Body of pancreas (tissue), 4 donors: ENCODE measurements at regions not wholly inside any gene's neighbourhood (a gene's known extent, or its start where the extent isn't known, plus 50 kb on each side); places are given as distances from the start of the nearest gene placed in this dataset.

ENCODE experiments used
- ATAC-seq: fragments of 150-250 bp; one replicate; pipeline ENCODE4 v1.9.1; 2016
- DNase-seq, 4 donors: peaks; one replicate each; pipeline ENCODE4 v3.0.0-alpha.2; 2019
- H3K27ac ChIP-seq, 4 donors: fragments of 200-600 bp; sonication (generic); 1 replicate in 3 of 4; 2 replicates in 1 of 4; pipeline versions ENCODE4 v1.5.1 to v1.6.1; 2016 to 2019; ENCODE audit warnings: mild to moderate bottlenecking in 1 of 4, mixed read lengths in 1 of 4, moderate library complexity in 1 of 4
- H3K27me3 ChIP-seq, 2 donors: fragments of 200-600 bp; sonication (generic); one replicate each; pipeline ENCODE4 v1.6.0; 2016; ENCODE audit warnings: mild to moderate bottlenecking in 1 of 2
- H3K36me3 ChIP-seq, 2 donors: fragments of 200-600 bp; sonication (generic); replicated peaks in 1 of 2; 2 replicates each; pipeline ENCODE4 v1.5.1; 2016; ENCODE audit warnings: low read depth in 2 of 2; ENCODE audit not compliant: insufficient read depth in 1 of 2
- H3K4me1 ChIP-seq: fragments of 200-600 bp; sonication (generic); one replicate; pipeline ENCODE4 v1.6.0; 2016
- H3K4me3 ChIP-seq, 2 donors: fragments of 200-600 bp; sonication (generic); 1 replicate in 1 of 2; 2 replicates in 1 of 2; pipeline ENCODE4 v1.5.1; 2016 to 2019
- H3K9me3 ChIP-seq, 3 donors: fragments of 200-600 bp; sonication (generic); 1 replicate in 2 of 3; 2 replicates in 1 of 3; pipeline ENCODE4 v1.5.1; 2016
- CTCF ChIP-seq, 7 experiments: fragments of 450-650 bp in 4 of 7; fragments of 200-600 bp in 3 of 7; sonication (generic) in 3 of 7; IDR thresholded peaks; one replicate each; pipeline ENCODE4 v1.5.1; 2016 to 2019; ENCODE audit warnings: antibody characterized with exemption in 7 of 7
- POLR2A ChIP-seq, 3 donors: fragments of 450-650 bp; IDR thresholded peaks; one replicate each; pipeline ENCODE4 v1.6.1; 2016; ENCODE audit warnings: antibody characterized with exemption in 3 of 3, mild to moderate bottlenecking in 2 of 3
- WGBS, 2 donors: methylation state at CpG; one replicate each; pipeline ENCODE4 v1.1.5; 2017; 5-methylcytosine and 5-hydroxymethylcytosine counted together
- intact Hi-C: fragments of 100-400 bp; cut with DNase I; formaldehyde crosslinking; loops from one replicate; pipeline ENCODE4 v1.15.1; 2023

DNA sequence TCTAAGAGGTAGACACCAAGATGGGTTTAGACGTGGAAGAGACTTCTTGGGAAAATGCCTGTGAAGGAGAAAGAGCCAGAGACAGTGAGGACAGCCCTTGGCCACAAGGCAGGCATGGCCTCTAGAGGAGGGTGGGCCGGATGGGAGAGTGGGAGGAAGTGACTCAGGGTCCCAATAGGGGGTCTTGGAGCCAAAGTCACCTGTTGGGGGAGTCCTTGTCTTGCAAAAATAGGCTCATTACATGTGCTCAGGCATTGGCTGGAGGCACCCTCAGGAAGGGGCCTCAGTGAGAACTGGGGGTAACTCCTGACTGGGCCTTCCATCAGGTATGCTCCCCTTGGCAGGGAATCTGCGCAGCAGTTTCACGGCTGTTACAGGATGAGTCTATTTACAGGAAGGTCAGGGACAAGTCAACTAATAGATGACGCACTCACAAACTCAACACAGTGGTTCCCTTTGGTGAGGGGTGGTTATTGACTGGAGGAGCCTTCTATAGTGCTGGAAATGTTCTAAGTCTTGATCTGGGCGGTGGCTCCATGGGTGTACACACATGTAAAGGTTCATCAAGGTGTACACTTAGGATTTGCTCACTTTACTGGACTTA lies 259.6 kb downstream of the XXYLT1 start:
- ATAC-seq (no peak), DNase-seq (no peak)
- no peak overlapping the region for H3K27ac ChIP-seq
- 79 to 86% methylated on average over 6 of the region's 6 CpGs for WGBS, 2 donors
- H3K4me3 ChIP-seq: no peak overlapping the region
- no peaks in the 10 kb centered on the region for H3K27me3 ChIP-seq
- no peaks in the 10 kb centered on the region for H3K4me1 ChIP-seq
- no peak for TF ChIP-seq POLR2A (IDR thresholded peaks at IDR 0.05)
- TF ChIP-seq CTCF (IDR thresholded peaks at IDR 0.05): no peak
- intact Hi-C loops: no loop called here
- no peaks in the 10 kb centered on the region for H3K9me3 ChIP-seq
- no peaks in the 10 kb centered on the region for H3K36me3 ChIP-seq

DNA sequence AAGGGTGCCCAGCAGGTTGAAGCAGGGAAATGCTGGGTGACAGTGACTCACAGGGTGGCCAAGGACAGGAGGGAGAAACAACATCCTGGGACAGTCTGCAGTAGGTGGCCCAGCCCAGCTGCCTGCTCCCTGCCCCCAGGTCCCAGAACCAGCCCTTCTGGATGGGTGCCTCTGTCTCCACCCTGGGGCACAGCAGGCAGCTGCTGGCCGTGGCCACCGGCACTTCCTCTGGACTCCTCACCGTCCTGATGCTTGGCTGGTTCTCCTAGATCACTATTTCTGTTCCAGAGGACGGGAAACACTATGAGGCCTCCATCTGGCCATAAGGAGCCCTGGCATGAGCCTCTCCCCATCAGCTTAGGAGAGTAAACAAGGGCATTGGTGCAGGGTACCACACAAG lies 258.9 kb downstream of the XXYLT1 start:
- Histone ChIP-seq H3K27ac (no peak overlapping the region), H3K9me3 (no peaks in the 10 kb centered on the region), H3K4me1 (no peaks in the 10 kb centered on the region), H3K36me3 (no peaks in the 10 kb centered on the region), H3K27me3 (no peaks in the 10 kb centered on the region), H3K4me3 (no peak overlapping the region)
- ATAC-seq: no peak
- WGBS, 2 donors: 69% methylated on average over 4 of the region's 4 CpGs; no CpG with 5 or more reads in 1 of the 2 donors
- DNase-seq: no peak
- intact Hi-C loops: no loop called here
- TF ChIP-seq CTCF (IDR thresholded peaks at IDR 0.05) (no peak), POLR2A (IDR thresholded peaks at IDR 0.05) (no peak)

GRCh38 chr3:195012571-195012970 lies 258.4 kb downstream of the XXYLT1 start:
- ATAC-seq (no peak), DNase-seq (no peak)
- H3K9me3 ChIP-seq: no peaks in the 10 kb centered on the region
- H3K27ac ChIP-seq: no peak overlapping the region
- H3K36me3 ChIP-seq: no peaks in the 10 kb centered on the region
- no peaks in the 10 kb centered on the region for H3K27me3 ChIP-seq
- 56 to 76% methylated on average over 3 to 4 of the region's 4 CpGs for WGBS, 2 donors
- intact Hi-C loops: no loop called here
- no peaks in the 10 kb centered on the region for H3K4me1 ChIP-seq
- TF ChIP-seq POLR2A (IDR thresholded peaks at IDR 0.05): no peak
- no peak for TF ChIP-seq CTCF (IDR thresholded peaks at IDR 0.05)
- H3K4me3 ChIP-seq: no peak overlapping the region

DNA sequence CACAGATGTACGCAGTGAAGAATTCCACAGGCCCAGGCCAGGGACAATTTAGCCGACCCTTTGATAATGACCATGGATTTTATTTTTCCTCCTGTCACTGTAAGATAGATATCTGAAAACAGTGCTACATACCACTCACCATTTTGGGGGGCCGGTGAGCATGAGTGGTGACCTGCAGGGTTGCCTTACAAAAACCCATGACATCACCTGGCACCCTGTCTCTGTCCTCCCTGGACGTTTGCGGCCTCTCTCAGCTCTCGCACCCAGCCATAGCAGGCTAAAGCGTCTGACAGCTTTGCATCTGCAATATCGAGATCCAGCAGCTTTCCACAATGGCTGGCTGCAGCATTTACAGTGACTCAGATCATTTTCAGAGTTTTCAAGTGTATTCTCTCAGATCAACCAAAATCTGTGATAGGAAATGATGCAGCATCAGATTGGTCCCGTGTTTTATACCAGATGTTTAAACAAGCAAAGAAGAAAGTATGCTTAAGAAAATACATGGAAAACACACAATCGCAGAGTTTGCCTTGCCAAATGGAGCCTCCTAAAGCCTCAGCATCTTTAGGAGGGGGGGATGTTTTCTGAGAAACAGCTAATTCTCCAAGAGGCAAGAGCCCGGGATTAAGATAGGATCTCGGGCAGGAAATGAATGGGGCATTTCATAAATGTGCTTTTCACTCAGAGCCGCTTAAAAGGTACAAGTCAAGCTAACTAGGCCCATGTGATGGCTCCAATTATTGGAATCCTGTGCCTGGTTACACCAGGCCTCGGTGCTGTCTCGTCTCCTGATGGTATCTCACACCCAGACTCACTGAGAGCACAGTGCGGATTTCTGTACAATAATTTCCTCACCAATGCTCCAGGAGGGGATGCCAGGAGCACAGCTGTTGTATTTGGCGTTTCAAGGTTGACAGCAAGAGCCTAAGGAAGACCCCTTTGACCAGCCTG lies 257.3 kb downstream of the XXYLT1 start:
- Histone ChIP-seq H3K27me3 (no peaks in the 10 kb centered on the region), H3K4me1 (no peaks in the 10 kb centered on the region), H3K36me3 (no peaks in the 10 kb centered on the region), H3K4me3 (no peak overlapping the region), H3K9me3 (no peaks in the 10 kb centered on the region), H3K27ac (no peak overlapping the region)
- WGBS, 2 donors: 72 to 76% methylated on average over 14 to 17 of the region's 17 CpGs
- TF ChIP-seq POLR2A (IDR thresholded peaks at IDR 0.05): no peak
- TF ChIP-seq CTCF (IDR thresholded peaks at IDR 0.05): no peak
- DNase-seq (no peak), ATAC-seq (no peak)
- intact Hi-C loops: no loop called here
